Panc1 (cell line): ENCODE measurements at regions not wholly inside any gene's neighbourhood (a gene's known extent, or its start where the extent isn't known, plus 50 kb on each side); places are given as distances from the start of the nearest gene placed in this dataset.

Experiments
- ATAC-seq: fragments of 200-7000 bp; cut with Tn5 transposase; 2 replicates; pipeline ENCODE4 v1.9.1; 2020; ENCODE audit warnings: mild to moderate bottlenecking, moderate library complexity
- BruUV-seq: library from RNA; stranded (reverse); fragments of 400-500 nt; replicated peaks from 2 replicates; lab custom pipeline; 2021; lab: Mats Ljungman, UMichigan
- CTCF ChIA-PET: fragments of 300-600 bp; sonication (Branson Sonifier 250); formaldehyde crosslinking; loops from one replicate; lab custom pipeline; 2022; ENCODE audit warnings: antibody characterized with exemption; lab: Charles Lee
- POLR2A ChIA-PET: fragments of 300-600 bp; sonication (Branson Sonifier 250); formaldehyde crosslinking; loops from one replicate; lab custom pipeline; 2022; ENCODE audit warnings: antibody characterized with exemption; lab: Charles Lee
- DNase-seq: peaks from one replicate; pipeline ENCODE4 v3.0.0-alpha.2; 2010; ENCODE audit warnings: low read depth, low spot score
- H3K27ac ChIP-seq: 2 replicates; pipeline ENCODE4 v1.5.1; 2011; ENCODE audit warnings: mild to moderate bottlenecking, low read length, inconsistent platforms
- H3K27me3 ChIP-seq: fragments of 200-500 bp; sonication (Bioruptor generic); 2 replicates; pipeline ENCODE4 v1.6.0; 2014; ENCODE audit warnings: low read length, inconsistent platforms; ENCODE audit not compliant: control insufficient read depth, insufficient read depth
- H3K36me3 ChIP-seq: fragments of 200-500 bp; sonication (Bioruptor generic); 2 replicates; pipeline ENCODE4 v1.5.1; 2014; ENCODE audit warnings: inconsistent platforms, mild to moderate bottlenecking, low read length, moderate library complexity; ENCODE audit not compliant: control insufficient read depth, insufficient read depth
- H3K4me1 ChIP-seq: 2 replicates; pipeline ENCODE4 v1.5.1; 2011; ENCODE audit warnings: inconsistent platforms, mild to moderate bottlenecking, low read length, moderate library complexity; ENCODE audit not compliant: control insufficient read depth, insufficient read depth
- H3K4me3 ChIP-seq, 2 experiments: 2 replicates each; pipeline ENCODE4 v1.5.1; 2011 to 2012; ENCODE audit warnings: low read depth in 2 of 2, low read length in 2 of 2, mild to moderate bottlenecking in 2 of 2, inconsistent platforms in 1 of 2, moderate library complexity in 1 of 2
- H3K9me3 ChIP-seq: fragments of 200-500 bp; sonication (Bioruptor generic); 2 replicates; pipeline ENCODE4 v1.5.1; 2014; ENCODE audit warnings: low read depth, mild to moderate bottlenecking, inconsistent platforms, low read length, moderate library complexity; ENCODE audit not compliant: control insufficient read depth, insufficient read depth
- CTCF ChIP-seq: fragments of 450-650 bp; IDR thresholded peaks from 2 replicates; pipeline ENCODE4 v1.5.1; 2017; ENCODE audit warnings: mild to moderate bottlenecking
- POLR2AphosphoS5 ChIP-seq: IDR thresholded peaks from 2 replicates; pipeline ENCODE4 v1.6.1; 2012; ENCODE audit warnings: mild to moderate bottlenecking, low read depth, low read length, moderate library complexity
- REST ChIP-seq, 2 experiments: IDR thresholded peaks; 2 replicates each; pipeline ENCODE4 v1.6.1; 2011 to 2012; ENCODE audit warnings: low read depth in 2 of 2, control low read depth in 1 of 2, low read length in 1 of 2, mild to moderate bottlenecking in 1 of 2, moderate library complexity in 1 of 2; ENCODE audit not compliant: insufficient read depth in 1 of 2
- SIN3A ChIP-seq: IDR thresholded peaks from 2 replicates; pipeline ENCODE4 v1.6.1; 2012; ENCODE audit warnings: low read depth, mild to moderate bottlenecking, low read length, moderate library complexity, borderline replicate concordance; ENCODE audit not compliant: insufficient read depth
- TCF7L2 ChIP-seq: IDR thresholded peaks from 2 replicates; pipeline ENCODE4 v1.6.1; 2011; ENCODE audit warnings: mild to moderate bottlenecking, low read depth, low read length, inconsistent platforms
- in situ Hi-C: cut with HindIII; loops from 2 replicates; pipeline ENCODE4 v1.10.0; 2016; ENCODE audit warnings: low sequenced_read_pairs, low pct_unique_long_range_greater_than_20kb
- intact Hi-C: fragments of 100-400 bp; cut with micrococcal nuclease; formaldehyde crosslinking; loops from one replicate; pipeline ENCODE4 v1.10.0; 2022; ENCODE audit not compliant: unreplicated experiment

GRCh38 chr10:120735315-120735714 lies 115.8 kb upstream of the WDR11 start:
- TF ChIP-seq CTCF (no peak), POLR2AphosphoS5 (no peak), TCF7L2 (no peak), REST (IDR thresholded peaks at IDR 0.05; ENCODE audit: insufficient read depth in 1 of 2, low read depth in 2 of 2, low read length in 1 of 2) (no peak), SIN3A (no peak)
- DNase-seq: no peak
- ChIA-PET POLR2A (no interaction called here), CTCF (interaction anchor here (0.6 kb wide), 1 partner anchor 388 kb away, joined by 3 read pairs; no protein-coding TSS in a partner anchor)
- intact Hi-C loops (loop anchor here (5.0 kb wide), 1 partner anchor 313 kb away; no protein-coding TSS in a partner anchor), in situ Hi-C loops (no loop called here)
- Histone ChIP-seq H3K36me3 (no peaks in the 10 kb centered on the region), H3K4me3 (no peak overlapping the region), H3K27me3 (peaks cover 7% of the 10 kb centered on the region), H3K27ac (no peak overlapping the region), H3K4me1 (no peaks in the 10 kb centered on the region), H3K9me3 (no peaks in the 10 kb centered on the region)
- no TSS peak for BruUV-seq
- ATAC-seq: no peak

GRCh38 chr10:120735773-120736371 lies 115.3 kb upstream of the WDR11 start:
- Histone ChIP-seq H3K4me3 (no peak overlapping the region), H3K27me3 (peaks cover 7% of the 10 kb centered on the region), H3K36me3 (no peaks in the 10 kb centered on the region), H3K4me1 (no peaks in the 10 kb centered on the region), H3K27ac (no peak overlapping the region), H3K9me3 (no peaks in the 10 kb centered on the region)
- POLR2A ChIA-PET: no interaction called here
- TF ChIP-seq SIN3A (no peak), CTCF (peak; percentile 84)
- in situ Hi-C loops (no loop called here), intact Hi-C loops (loop anchor here (5.0 kb wide), 1 partner anchor 314 kb away; no protein-coding TSS in a partner anchor)
- BruUV-seq: no TSS peak
- peak; percentile 86 for ATAC-seq
- no peak for DNase-seq
- CTCF ChIA-PET: no interaction called here
